ENCODE measurements at regions not wholly inside any gene's neighbourhood (a gene's known extent, or its start where the extent isn't known, plus 50 kb on each side); places are given as distances from the start of the nearest gene placed in this dataset.

DNA sequence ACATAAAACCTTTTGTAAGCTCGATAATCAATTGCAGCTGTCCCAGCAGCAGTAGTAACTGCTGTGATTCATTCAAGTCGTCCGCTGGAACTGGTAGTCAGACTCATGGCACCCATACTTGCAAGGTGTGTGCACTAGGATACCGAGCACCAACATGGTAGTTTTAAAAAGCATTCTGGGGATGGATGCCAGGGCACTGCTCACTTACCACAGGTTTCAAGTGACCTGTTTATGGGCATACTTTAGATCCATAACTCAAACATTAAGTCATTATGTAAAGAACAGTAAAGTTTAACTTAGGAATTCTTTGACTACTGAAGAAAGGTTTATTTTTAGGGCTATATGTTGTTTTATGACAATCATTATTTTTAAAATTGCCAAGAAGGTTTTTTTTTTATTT is 2277.6 kb downstream of the MAT2B start:
- DNase-seq, result no peak

- DNase-seq, result no peak
Observed at GRCh38 chr5:165786073-165786472, 2280.7 kb downstream of the MAT2B start.

- no peak for DNase-seq
Observed at GRCh38 chr5:165795073-165795472, 2289.7 kb downstream of the MAT2B start.

DNA sequence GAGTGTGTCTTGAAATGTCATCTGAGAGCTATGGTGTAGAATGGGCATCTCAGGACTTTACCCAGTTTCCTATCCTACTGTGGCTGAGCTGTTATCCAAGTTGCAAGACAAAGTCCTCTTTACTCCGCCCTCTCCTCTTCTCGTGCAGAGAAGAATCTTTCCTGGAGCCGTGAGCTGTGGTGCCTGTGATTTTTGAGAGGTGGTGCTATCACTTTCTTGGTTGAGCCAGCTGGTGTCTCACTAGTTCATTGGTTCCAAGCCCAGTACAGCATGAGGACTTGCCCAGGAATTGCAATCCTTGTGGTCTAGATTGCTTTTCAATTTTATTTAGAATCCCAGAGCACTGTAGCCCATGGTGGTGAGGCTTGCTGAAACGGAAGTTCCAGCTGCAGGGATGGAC is 2300.3 kb downstream of the MAT2B start:
- no peak for DNase-seq

GRCh38 chr5:165808335-165808734 is 2302.9 kb downstream of the MAT2B start:
- no peak for DNase-seq

GRCh38 chr5:165809914-165810313 is 2304.5 kb downstream of the MAT2B start:
- DNase-seq, result no peak

- DNase-seq, result no peak
Observed at GRCh38 chr5:165829504-165829903, 2324.1 kb downstream of the MAT2B start.

DNA sequence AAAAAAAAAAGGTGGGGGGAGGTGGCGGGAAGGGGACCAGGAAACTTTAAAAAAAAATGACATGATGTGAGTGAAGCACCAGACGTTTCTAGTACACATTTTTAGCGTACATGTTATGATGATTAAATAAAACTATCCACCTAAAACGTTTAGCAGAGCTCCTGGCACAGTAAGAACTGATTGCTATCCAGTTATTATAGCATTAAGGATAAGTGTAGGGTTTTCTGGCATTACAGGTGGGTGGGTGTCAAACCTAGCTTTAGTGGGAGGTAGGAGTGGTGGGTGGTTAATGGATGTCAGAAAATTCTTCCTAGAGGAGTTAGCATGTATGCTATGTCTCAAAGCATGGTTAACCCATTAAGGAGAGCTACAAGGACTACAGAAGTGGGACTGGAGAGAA is 2329.5 kb downstream of the MAT2B start:
- no peak for DNase-seq

GRCh38 chr5:165836046-165836445 is 2330.6 kb downstream of the MAT2B start:
- no peak for DNase-seq

GRCh38 chr5:165837286-165837685 is 2331.9 kb downstream of the MAT2B start:
- no peak for DNase-seq

GRCh38 chr5:165844571-165844970 is 2339.2 kb downstream of the MAT2B start:
- no peak for DNase-seq

- DNase-seq, result no peak
Observed at GRCh38 chr5:165858118-165858517, 2352.7 kb downstream of the MAT2B start.

DNA sequence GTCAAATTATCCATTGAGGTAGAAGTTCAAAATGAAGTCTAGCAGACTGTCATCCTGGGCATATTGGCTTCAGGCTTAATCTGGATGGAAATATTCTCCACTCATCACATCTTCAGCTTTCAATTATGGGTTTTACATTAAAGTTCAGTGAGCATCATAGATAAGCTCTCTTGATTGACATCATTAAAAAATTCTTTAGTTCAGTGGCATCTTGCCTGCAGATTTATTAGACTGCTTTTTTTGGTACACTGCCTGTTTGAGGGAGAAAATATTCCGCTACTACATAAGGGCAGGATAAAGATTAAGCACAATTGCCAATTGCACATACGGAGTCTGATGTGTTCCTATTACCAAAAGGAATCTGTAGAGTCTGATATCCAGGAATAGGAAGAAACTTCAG is 2353.8 kb downstream of the MAT2B start:
- no peak for DNase-seq

DNA sequence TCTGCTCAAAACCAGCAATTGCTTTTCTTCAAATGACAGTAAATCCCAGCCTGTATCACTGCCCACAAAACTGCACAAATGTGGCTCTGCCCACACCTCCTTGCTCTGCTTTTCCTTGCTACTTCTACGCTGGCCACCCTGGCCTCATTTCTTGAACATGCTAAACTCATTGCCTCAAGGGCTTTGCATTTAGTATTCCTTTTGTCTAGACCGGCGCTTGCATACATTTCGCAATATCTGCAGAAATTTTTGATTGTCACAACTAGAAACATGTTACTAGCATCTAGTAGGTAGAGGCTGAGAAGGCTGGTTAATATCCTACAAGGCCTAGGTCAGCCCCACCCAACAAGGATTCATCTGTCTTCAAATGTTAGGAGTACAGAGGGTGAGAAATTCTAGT is 2357.8 kb downstream of the MAT2B start:
- no peak for DNase-seq

DNA sequence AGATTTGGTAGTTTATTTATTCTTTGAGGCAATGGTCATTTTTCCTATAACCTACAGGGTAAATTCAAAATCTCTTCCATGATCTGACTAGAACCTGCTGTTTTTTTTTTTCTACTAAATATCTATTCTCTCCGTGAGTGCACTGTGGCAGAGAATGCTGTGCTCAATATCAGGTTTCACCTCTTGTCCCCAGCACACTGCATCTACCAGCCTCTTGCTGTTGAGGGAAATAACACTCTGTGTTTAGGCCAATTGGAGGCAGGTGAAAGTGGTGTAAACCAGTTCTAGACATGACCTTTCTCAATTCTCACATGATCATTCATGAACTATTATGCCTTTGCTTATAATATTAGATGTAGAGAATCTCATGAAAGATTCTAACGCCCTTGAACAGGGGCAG is 2365.9 kb downstream of the MAT2B start:
- DNase-seq, result no peak

DNA sequence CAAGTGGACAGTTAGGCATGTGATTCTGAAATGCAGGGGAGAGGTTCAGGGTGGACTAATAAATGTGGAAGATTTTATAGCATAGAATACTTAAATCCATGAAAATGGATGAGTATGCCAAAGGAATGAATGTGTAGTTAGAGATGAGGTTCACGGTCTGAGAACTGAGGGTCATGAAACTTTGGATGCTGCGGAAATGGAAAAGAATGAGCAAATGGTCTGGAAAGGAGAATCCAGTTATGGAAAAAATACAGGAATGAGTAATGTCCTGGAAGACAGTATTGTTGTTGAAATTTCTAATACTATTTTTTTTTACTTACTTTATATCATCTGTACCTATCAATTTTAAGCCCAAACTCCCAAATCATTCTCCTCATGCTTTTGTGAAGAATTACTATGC is 2369.4 kb downstream of the MAT2B start:
- no peak for DNase-seq

DNA sequence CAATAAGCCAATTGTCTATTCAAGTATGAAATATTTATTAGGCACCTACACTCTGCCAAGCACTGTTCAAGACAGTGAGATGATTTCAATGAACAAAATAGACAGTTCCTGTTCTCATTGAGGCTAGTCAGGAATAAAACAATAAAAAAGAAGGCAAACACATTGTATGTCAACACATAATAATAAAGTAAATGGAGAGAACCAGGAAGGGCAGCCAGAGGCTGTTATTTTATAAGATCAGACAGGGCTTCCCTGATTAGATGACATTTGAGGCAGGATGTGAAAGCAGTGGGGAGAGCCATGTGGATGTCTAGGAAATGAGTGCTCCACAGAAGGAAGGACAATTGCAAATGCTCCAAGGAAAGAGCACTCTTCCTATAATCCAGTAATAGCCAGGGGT is 2371.1 kb downstream of the MAT2B start:
- no peak for DNase-seq

GRCh38 chr5:165877475-165877874 is 2372.1 kb downstream of the MAT2B start:
- no peak for DNase-seq

DNA sequence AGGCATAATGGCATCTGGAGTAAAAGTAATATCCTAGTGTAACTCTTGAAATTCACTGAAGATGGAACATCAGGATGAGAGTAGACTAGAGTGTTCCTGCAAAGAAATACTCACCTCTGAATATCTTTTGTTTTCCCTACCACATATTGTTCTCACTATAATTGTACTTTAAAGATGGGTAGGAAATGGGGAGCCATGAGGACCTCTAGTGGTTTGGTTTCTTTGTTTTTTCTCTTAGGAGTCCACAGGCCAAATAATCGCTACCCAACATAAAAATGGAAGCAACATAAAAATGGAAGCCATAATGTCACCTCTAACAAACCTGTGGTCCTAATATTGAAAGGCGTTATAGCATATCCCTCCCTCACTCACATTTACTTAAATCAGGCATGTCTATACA is 2375.8 kb downstream of the MAT2B start:
- DNase-seq, result no peak

- DNase-seq, result no peak
Observed at GRCh38 chr5:165882099-165882498, 2376.7 kb downstream of the MAT2B start.

- no peak for DNase-seq
Observed at GRCh38 chr5:165885623-165886350, 2380.4 kb downstream of the MAT2B start.

GRCh38 chr5:165887147-165887546 is 2381.7 kb downstream of the MAT2B start:
- no peak for DNase-seq

DNA sequence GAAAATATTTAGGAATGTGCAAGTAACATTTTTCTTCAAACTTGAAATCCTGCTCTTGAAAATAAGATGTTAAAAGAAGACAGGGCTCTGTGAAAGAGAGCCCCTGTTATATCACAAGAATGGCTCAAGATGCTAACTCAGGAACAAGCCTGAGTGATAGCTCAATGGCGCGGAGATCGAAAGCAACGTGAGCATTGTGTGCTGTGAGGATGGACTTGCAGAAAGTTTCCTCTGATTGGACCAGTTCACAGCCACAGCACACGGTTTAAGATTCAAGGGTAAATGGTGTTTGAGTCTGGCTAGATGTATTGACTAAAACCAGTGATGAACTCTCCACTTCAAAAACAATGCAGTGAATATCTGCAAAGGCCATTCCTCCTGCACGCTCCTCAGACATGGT is 2387.0 kb downstream of the MAT2B start:
- DNase-seq, result no peak

- no peak for DNase-seq
Observed at GRCh38 chr5:165894916-165895315, 2389.5 kb downstream of the MAT2B start.

GRCh38 chr5:165903835-165904234 is 2387.6 kb upstream of the WWC1 start:
- no peak for DNase-seq

DNA sequence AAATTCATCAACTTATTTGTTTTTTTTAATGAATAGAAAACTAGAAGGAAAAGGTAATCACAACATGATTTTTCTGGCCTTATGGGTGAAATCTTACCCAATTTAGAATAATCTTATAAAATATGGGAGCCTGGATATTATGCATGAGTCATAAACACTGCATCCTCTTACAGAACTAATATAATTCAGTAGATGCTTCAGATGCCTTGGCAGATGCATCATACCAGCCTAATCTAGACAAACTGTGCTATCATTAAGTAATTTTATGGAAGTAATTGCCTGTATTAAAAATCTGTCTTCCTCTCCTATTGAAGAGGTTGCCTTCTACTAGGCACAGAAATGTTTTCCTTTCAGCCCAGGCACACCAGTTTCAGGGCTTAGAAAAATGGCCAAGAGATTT is 2384.6 kb upstream of the WWC1 start:
- DNase-seq, result no peak

Measured in activated CD4-positive, alpha-beta T cell treated with anti-CD3 and anti-CD28 coated beads, Interleukin-10, Interleukin-2, amounts not matched to agents 100 ng/mL and 50 ng/mL, durations not matched to agents 16 hours and 8 hours (primary cell).